Hypothalamus (tissue), 51 donors: ENCODE measurements at regions not wholly inside any gene's neighbourhood (a gene's known extent, or its start where the extent isn't known, plus 50 kb on each side); places are given as distances from the start of the nearest gene placed in this dataset.
"Not testable (repeated sequence)": the region's sequence is repeated elsewhere in the genome, so short reads cannot be mapped to it uniquely, and the experiment has no call there.

ENCODE experiments used
- DNase-seq, 51 donors: peaks; one replicate each; lab custom pipeline; 2025; lab: John Stamatoyannopoulos, UW

GRCh38 chrX:124680287-124680686 is 333.9 kb downstream of the SH2D1A start:
- DNase-seq, result no peak

- DNase-seq, result no peak
Measured at GRCh38 chrX:124690495-124690894, 344.1 kb downstream of the SH2D1A start.

- DNase-seq, result no peak
Measured at GRCh38 chrX:124699876-124700275, 353.5 kb downstream of the SH2D1A start.

GRCh38 chrX:124717537-124717936 is 371.2 kb downstream of the SH2D1A start:
- DNase-seq, result no peak

GRCh38 chrX:124719060-124719459 is 372.7 kb downstream of the SH2D1A start:
- no peak for DNase-seq

GRCh38 chrX:124720532-124720931 is 374.2 kb downstream of the SH2D1A start:
- DNase-seq, result no peak

GRCh38 chrX:124725502-124725901 is 379.1 kb downstream of the SH2D1A start:
- no peak for DNase-seq

- DNase-seq, result no peak
Measured at GRCh38 chrX:124726292-124726691, 379.9 kb downstream of the SH2D1A start.

GRCh38 chrX:124726881-124727280 is 380.5 kb downstream of the SH2D1A start:
- DNase-seq, result no peak

GRCh38 chrX:124736553-124737270 is 390.3 kb downstream of the SH2D1A start:
- DNase-seq, result no peak

- DNase-seq, result no peak
Measured at GRCh38 chrX:124737771-124738170, 391.4 kb downstream of the SH2D1A start.

GRCh38 chrX:124747295-124747694 is 400.9 kb downstream of the SH2D1A start:
- no peak for DNase-seq

GRCh38 chrX:124764354-124764753 is 418.0 kb downstream of the SH2D1A start:
- DNase-seq, result no peak

- DNase-seq, result no peak
Measured at GRCh38 chrX:124769166-124769565, 422.8 kb downstream of the SH2D1A start.

- DNase-seq, result no peak
Measured at GRCh38 chrX:124771292-124771691, 424.9 kb downstream of the SH2D1A start.

GRCh38 chrX:124788253-124788652 is 441.9 kb downstream of the SH2D1A start:
- DNase-seq, result not testable (repeated sequence)

GRCh38 chrX:124789874-124790273 is 443.5 kb downstream of the SH2D1A start:
- not testable (repeated sequence) for DNase-seq

- DNase-seq, result no peak
Measured at GRCh38 chrX:124791492-124792095, 445.2 kb downstream of the SH2D1A start.

GRCh38 chrX:124796989-124797388 is 450.6 kb downstream of the SH2D1A start:
- no peak for DNase-seq

- DNase-seq, result no peak
Measured at GRCh38 chrX:124804962-124805361, 458.6 kb downstream of the SH2D1A start.

GRCh38 chrX:124805486-124805885 is 459.1 kb downstream of the SH2D1A start:
- no peak for DNase-seq

GRCh38 chrX:124814106-124814505 is 467.7 kb downstream of the SH2D1A start:
- no peak for DNase-seq

GRCh38 chrX:124818033-124818432 is 471.7 kb downstream of the SH2D1A start:
- no peak for DNase-seq
